H9 (cell line): ENCODE measurements at regions not wholly inside any gene's neighbourhood (a gene's known extent, or its start where the extent isn't known, plus 50 kb on each side); places are given as distances from the start of the nearest gene placed in this dataset.

Experiments used
- DNase-seq: peaks from one replicate; pipeline ENCODE4 v3.0.0-alpha.2; 2017
- H2AFZ ChIP-seq: one replicate; pipeline ENCODE4 v1.6.1; 2013; ENCODE audit warnings: mild to moderate bottlenecking, low read length, control low read depth, moderate library complexity
- H2AK5ac ChIP-seq: 2 replicates; pipeline ENCODE4 v1.6.1; 2013; ENCODE audit warnings: low read length, control low read depth, mixed read lengths; ENCODE audit not compliant: insufficient read length
- H2BK120ac ChIP-seq: one replicate; pipeline ENCODE4 v1.6.1; 2013; ENCODE audit warnings: low read depth, mild to moderate bottlenecking, low read length, control low read depth, inconsistent platforms; ENCODE audit not compliant: poor library complexity, severe bottlenecking
- H2BK12ac ChIP-seq: 2 replicates; pipeline ENCODE4 v1.6.1; 2013; ENCODE audit warnings: low read length, control low read depth, mixed read lengths, low read depth; ENCODE audit not compliant: insufficient read length
- H2BK15ac ChIP-seq: 2 replicates; pipeline ENCODE4 v1.6.1; 2013; ENCODE audit warnings: low read depth, low read length, control low read depth
- H2BK20ac ChIP-seq: one replicate; pipeline ENCODE4 v1.6.1; 2013; ENCODE audit warnings: low read depth, mild to moderate bottlenecking, low read length, control low read depth, inconsistent platforms; ENCODE audit not compliant: poor library complexity, severe bottlenecking
- H2BK5ac ChIP-seq: 2 replicates; pipeline ENCODE4 v1.6.1; 2013; ENCODE audit warnings: low read length, control low read depth, mixed read lengths; ENCODE audit not compliant: insufficient read length
- H3K14ac ChIP-seq: 2 replicates; pipeline ENCODE4 v1.6.1; 2013; ENCODE audit warnings: low read length, control low read depth; ENCODE audit not compliant: insufficient read depth
- H3K18ac ChIP-seq: 2 replicates; pipeline ENCODE4 v1.6.1; 2013; ENCODE audit warnings: low read depth, mild to moderate bottlenecking, mixed read lengths, low read length, control low read depth; ENCODE audit not compliant: insufficient read length
- H3K23ac ChIP-seq: 2 replicates; pipeline ENCODE4 v1.6.1; 2013; ENCODE audit warnings: low read length, control low read depth, mixed read lengths, low read depth; ENCODE audit not compliant: insufficient read length
- H3K23me2 ChIP-seq: 2 replicates; pipeline ENCODE4 v1.6.1; 2013; ENCODE audit warnings: low read depth, mild to moderate bottlenecking, mixed read lengths, low read length, control low read depth; ENCODE audit not compliant: insufficient read length, poor library complexity, severe bottlenecking
- H3K27ac ChIP-seq: 2 replicates; pipeline ENCODE4 v1.5.1; 2013; ENCODE audit warnings: low read length, control low read depth, mixed read lengths, low read depth; ENCODE audit not compliant: insufficient read length
- H3K27me3 ChIP-seq: 2 replicates; pipeline ENCODE4 v1.6.1; 2013; ENCODE audit warnings: low read length, control low read depth, inconsistent platforms; ENCODE audit not compliant: insufficient read depth
- H3K4ac ChIP-seq: 2 replicates; pipeline ENCODE4 v1.6.1; 2013; ENCODE audit warnings: low read depth, mild to moderate bottlenecking, control low read depth, inconsistent platforms, low read length, moderate library complexity
- H3K4me1 ChIP-seq: 2 replicates; pipeline ENCODE4 v1.6.1; 2013; ENCODE audit warnings: low read length, control low read depth, inconsistent platforms; ENCODE audit not compliant: insufficient read depth
- H3K4me2 ChIP-seq: 2 replicates; pipeline ENCODE4 v1.6.1; 2013; ENCODE audit warnings: low read length, control low read depth, mixed read lengths; ENCODE audit not compliant: insufficient read length, insufficient read depth
- H3K56ac ChIP-seq: 2 replicates; pipeline ENCODE4 v1.6.1; 2013; ENCODE audit warnings: low read depth, mild to moderate bottlenecking, mixed read lengths, low read length, control low read depth; ENCODE audit not compliant: insufficient read length
- H3K79me1 ChIP-seq: 2 replicates; pipeline ENCODE4 v1.6.1; 2013; ENCODE audit warnings: low read depth, mild to moderate bottlenecking, moderate library complexity, low read length, control low read depth, inconsistent platforms; ENCODE audit not compliant: insufficient read depth, poor library complexity, severe bottlenecking
- H3K79me2 ChIP-seq: 2 replicates; pipeline ENCODE4 v1.6.1; 2013; ENCODE audit warnings: low read length, control low read depth, inconsistent platforms; ENCODE audit not compliant: insufficient read depth
- H3K9ac ChIP-seq: 2 replicates; pipeline ENCODE4 v1.6.1; 2013; ENCODE audit warnings: low read length, control low read depth, mixed read lengths; ENCODE audit not compliant: insufficient read length; ENCODE audit errors: extremely low read depth
- H3K9me3 ChIP-seq: one replicate; pipeline ENCODE4 v1.6.1; 2013; ENCODE audit warnings: low read depth, low read length, inconsistent platforms; ENCODE audit not compliant: control insufficient read depth
- H3T11ph ChIP-seq: one replicate; pipeline ENCODE4 v1.6.1; 2013; ENCODE audit warnings: mild to moderate bottlenecking, low read length, control low read depth, inconsistent platforms
- H4K20me1 ChIP-seq: one replicate; pipeline ENCODE4 v1.6.1; 2013; ENCODE audit not compliant: control insufficient read depth, insufficient read length, insufficient read depth
- H4K5ac ChIP-seq: 2 replicates; pipeline ENCODE4 v1.6.1; 2013; ENCODE audit warnings: low read depth, mild to moderate bottlenecking, mixed read lengths, low read length, control low read depth; ENCODE audit not compliant: insufficient read length
- H4K8ac ChIP-seq: replicated peaks from 2 replicates; pipeline ENCODE4 v1.6.1; 2013; ENCODE audit warnings: low read length, control low read depth, mixed read lengths, low read depth; ENCODE audit not compliant: insufficient read length
- H4K91ac ChIP-seq: 2 replicates; pipeline ENCODE4 v1.6.1; 2013; ENCODE audit warnings: low read depth, mild to moderate bottlenecking, moderate library complexity, mixed read lengths, low read length, control low read depth; ENCODE audit not compliant: insufficient read length
- H3K27ac Mint-ChIP-seq, 3 experiments: 2 replicates in 2 of 3; 3 replicates in 1 of 3; pipeline ENCODE4 v1.8.0; 2020 to 2021; ENCODE audit warnings: mixed read lengths in 3 of 3, mild to moderate bottlenecking in 1 of 3, moderate library complexity in 1 of 3
- H3K27me3 Mint-ChIP-seq: 2 replicates; pipeline ENCODE4 v1.8.0; 2021; ENCODE audit warnings: low read depth, mild to moderate bottlenecking, moderate library complexity, mixed read lengths
- H3K36me3 Mint-ChIP-seq, 3 experiments: 2 replicates in 2 of 3; 3 replicates in 1 of 3; pipeline ENCODE4 v1.8.0; 2020 to 2021; ENCODE audit warnings: low read depth in 3 of 3, mixed read lengths in 3 of 3; ENCODE audit not compliant: insufficient read depth in 1 of 3
- H3K4me1 Mint-ChIP-seq, 2 experiments: 2 replicates each; pipeline ENCODE4 v1.8.0; 2020; ENCODE audit warnings: mixed read lengths in 2 of 2
- H3K4me3 Mint-ChIP-seq, 2 experiments: 2 replicates in 1 of 2; 3 replicates in 1 of 2; pipeline ENCODE4 v1.8.0; 2020 to 2021; ENCODE audit warnings: mild to moderate bottlenecking in 2 of 2, mixed read lengths in 2 of 2, moderate library complexity in 1 of 2
- H3K9me3 Mint-ChIP-seq, 2 experiments: 2 replicates in 1 of 2; 3 replicates in 1 of 2; pipeline ENCODE4 v1.8.0; 2020; ENCODE audit warnings: mild to moderate bottlenecking in 2 of 2, mixed read lengths in 2 of 2, moderate library complexity in 1 of 2
- CTCF ChIP-seq: fragments of 200-600 bp; sonication (generic); conservative IDR thresholded peaks from 3 replicates; pipeline ENCODE4 v1.8.0; 2021; ENCODE audit warnings: antibody characterized with exemption, mild to moderate bottlenecking
- WGBS: extraction: QIAGEN DNeasy Blood & Tissue Kit; methylation state at CpG from one replicate; pipeline ENCODE4 v1.1.7; 2013; ENCODE audit warnings: missing lambda C conversion rate, low lambda C conversion rate, mixed read lengths; ENCODE audit not compliant: insufficient read length; ENCODE audit errors: extremely low coverage; 5-methylcytosine and 5-hydroxymethylcytosine counted together

DNA sequence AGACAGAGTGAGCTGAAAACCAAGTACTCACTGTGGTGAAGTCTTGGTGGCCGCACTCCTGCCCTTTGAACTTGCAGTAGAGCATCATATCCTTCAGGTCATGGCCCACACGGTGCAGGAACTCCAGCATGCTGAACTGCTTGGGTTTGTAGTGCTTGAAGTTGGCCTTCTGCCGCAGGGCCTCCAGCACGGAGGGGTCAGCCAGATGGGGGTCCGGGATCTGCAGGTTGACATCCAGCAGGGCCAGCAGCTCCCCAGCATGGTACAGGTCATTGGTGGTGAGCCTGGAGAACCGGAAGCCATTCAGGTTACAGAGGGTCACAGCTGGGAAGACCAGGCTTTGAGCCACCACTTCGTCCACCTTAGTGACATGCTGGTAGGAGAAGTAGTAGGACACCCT is 99.1 kb upstream of the CCL2 start:
- no peaks in the 10 kb centered on the region for H3K9me3 ChIP-seq
- H4K8ac ChIP-seq, result no peak overlapping the region
- WGBS, result no CpG with 5 or more reads among the region's 7 CpGs
- Mint-ChIP-seq H3K36me3 (peaks cover 0 to 19% (median 15%) of the 10 kb centered on the region in 3 experiments; a peak in 4 of 7 replicates), H3K4me1 (peaks cover 70 to 75% of the 10 kb centered on the region in 2 experiments), H3K4me3 (peak overlapping the region; percentile 71 to 82), H3K9me3 (peaks cover 3 to 5% of the 10 kb centered on the region in 2 experiments; a peak in 3 of 5 replicates), H3K27ac (peak overlapping the region in 2 of 3 experiments; percentile 34 to 97; a peak in 4 of 7 replicates), H3K27me3 (peaks cover 21% of the 10 kb centered on the region)
- no peak overlapping the region; the same call in 1 of the 2 replicates for H3K14ac ChIP-seq
- no peaks in the 10 kb centered on the region for H3K79me1 ChIP-seq
- no peak overlapping the region for H3T11ph ChIP-seq
- no peak overlapping the region for H3K23ac ChIP-seq
- H3K27ac ChIP-seq, result no peak overlapping the region
- no peak overlapping the region for H2BK5ac ChIP-seq
- no peak overlapping the region for H4K5ac ChIP-seq
- H3K79me2 ChIP-seq, result no peaks in the 10 kb centered on the region
- H3K4ac ChIP-seq, result no peak overlapping the region
- H4K91ac ChIP-seq, result no peak overlapping the region
- H3K23me2 ChIP-seq, result peaks cover 7% of the 10 kb centered on the region
- H3K9ac ChIP-seq, result no peak overlapping the region
- H4K20me1 ChIP-seq, result no peaks in the 10 kb centered on the region
- peaks cover 32% of the 10 kb centered on the region for H3K4me1 ChIP-seq
- no peak for DNase-seq
- no peak for TF ChIP-seq CTCF
- H3K27me3 ChIP-seq, result no peaks in the 10 kb centered on the region; the same call in 1 of the 2 replicates
- no peak overlapping the region for H2BK15ac ChIP-seq
- H2AFZ ChIP-seq, result no peak overlapping the region
- H3K4me2 ChIP-seq, result peak overlapping the region; percentile 87
- no peak overlapping the region for H2BK120ac ChIP-seq
- no peak overlapping the region for H2BK20ac ChIP-seq
- H3K18ac ChIP-seq, result no peak overlapping the region
- H2AK5ac ChIP-seq, result no peak overlapping the region
- no peak overlapping the region for H3K56ac ChIP-seq
- no peak overlapping the region for H2BK12ac ChIP-seq
